AG04449 (cell line): ENCODE measurements at regions not wholly inside any gene's neighbourhood (a gene's known extent, or its start where the extent isn't known, plus 50 kb on each side); places are given as distances from the start of the nearest gene placed in this dataset.

ENCODE experiments used
- CTCF ChIA-PET: fragments of 350-600 bp; formaldehyde crosslinking; extraction: SDS; loops from one replicate; lab custom pipeline; 2021; ENCODE audit warnings: antibody characterized with exemption; lab: Yijun Ruan, JAX
- POLR2A ChIA-PET: fragments of 400-600, 350-600 bp; formaldehyde crosslinking; extraction: SDS; loops from one replicate; lab custom pipeline; 2020; ENCODE audit warnings: antibody characterized with exemption, inconsistent platforms; lab: Yijun Ruan, JAX
- DNase-seq: peaks from one replicate; pipeline ENCODE4 v3.0.0-alpha.2; 2010; ENCODE audit warnings: low read depth, low spot score
- H3K4me3 ChIP-seq: 2 replicates; pipeline ENCODE4 v1.5.1; 2011; ENCODE audit warnings: low read depth, mild to moderate bottlenecking, control low read depth, low read length
- CTCF ChIP-seq: IDR thresholded peaks from one replicate; pipeline ENCODE4 v1.5.1; 2011; ENCODE audit warnings: mild to moderate bottlenecking, moderate library complexity, low read length, control low read depth, inconsistent platforms; ENCODE audit not compliant: insufficient read depth; ENCODE audit errors: missing control alignments

- no peak overlapping the region for H3K4me3 ChIP-seq
- ChIA-PET CTCF (no interaction called here), POLR2A (no interaction called here)
- no peak for DNase-seq
- TF ChIP-seq CTCF = no peak
Observed at GRCh38 chr4:130110189-130110588, 1014.2 kb downstream of the C4orf33 start.

DNA sequence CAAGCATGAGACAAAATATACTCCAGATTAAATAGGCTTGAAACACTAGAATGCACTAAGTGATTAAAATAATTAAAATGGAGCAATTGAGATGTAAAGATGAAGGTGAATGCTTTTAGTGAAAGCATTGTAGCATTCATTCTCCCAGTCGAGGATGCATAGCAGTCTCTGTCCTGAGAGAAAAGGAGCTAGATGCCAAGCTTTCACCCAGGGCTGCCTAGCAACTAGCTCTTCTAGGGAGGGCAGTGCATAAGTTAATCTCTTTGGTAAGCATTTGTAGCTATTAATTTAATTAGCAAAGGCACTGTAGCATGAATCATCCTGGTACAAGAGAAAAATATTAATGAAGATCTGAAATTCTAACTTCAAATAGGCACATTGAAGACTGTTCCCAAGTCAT lies 1014.8 kb downstream of the C4orf33 start:
- DNase-seq = no peak
- ChIA-PET POLR2A (no interaction called here), CTCF (no interaction called here)
- no peak overlapping the region for H3K4me3 ChIP-seq
- no peak for TF ChIP-seq CTCF

GRCh38 chr4:130124066-130124465 lies 1028.1 kb downstream of the C4orf33 start:
- TF ChIP-seq CTCF = no peak
- ChIA-PET POLR2A (no interaction called here), CTCF (no interaction called here)
- no peak for DNase-seq
- H3K4me3 ChIP-seq = no peak overlapping the region

DNA sequence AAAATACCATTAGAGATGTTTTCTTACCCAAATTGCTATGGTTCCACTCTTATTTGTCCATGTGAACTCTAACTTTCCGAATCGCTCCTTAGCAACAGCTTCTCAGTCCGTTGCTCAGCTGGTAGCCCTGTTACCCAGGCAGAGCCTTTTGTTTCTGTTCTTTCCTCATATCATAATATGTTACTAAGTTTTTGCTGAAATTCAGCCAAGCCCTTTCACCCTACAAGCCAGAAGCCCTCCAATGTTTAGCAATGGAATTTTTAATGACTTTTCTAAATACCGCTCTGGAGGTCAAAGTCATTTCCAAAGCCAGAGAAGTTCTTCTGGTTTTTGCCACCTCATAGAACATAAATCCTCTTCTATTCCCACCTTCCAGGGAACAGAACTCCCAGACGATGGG lies 1029.5 kb downstream of the C4orf33 start:
- ChIA-PET POLR2A (no interaction called here), CTCF (no interaction called here)
- H3K4me3 ChIP-seq = no peak overlapping the region
- no peak for TF ChIP-seq CTCF
- no peak for DNase-seq

DNA sequence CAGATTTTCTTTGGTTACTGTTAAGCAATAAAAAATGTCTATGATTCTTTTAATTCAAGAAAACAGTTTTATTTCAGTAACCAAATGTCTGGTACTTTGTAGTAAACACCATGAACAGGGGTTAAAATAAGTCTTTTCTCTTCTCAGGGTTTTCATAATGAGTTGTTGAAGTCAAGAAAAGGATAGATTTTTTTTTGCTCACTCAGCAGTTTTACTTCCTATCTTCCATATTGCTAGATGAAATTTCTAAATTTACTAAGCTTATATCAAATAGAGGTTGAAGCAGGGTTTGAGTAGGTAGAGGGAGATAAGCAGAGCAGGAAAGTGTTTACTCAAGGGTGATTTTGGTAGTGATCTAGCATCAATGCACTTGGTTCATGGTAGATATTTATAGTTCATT lies 1031.3 kb downstream of the C4orf33 start:
- ChIA-PET POLR2A (no interaction called here), CTCF (no interaction called here)
- no peak for DNase-seq
- H3K4me3 ChIP-seq = no peak overlapping the region
- TF ChIP-seq CTCF = no peak

- no peak for TF ChIP-seq CTCF
- POLR2A ChIA-PET = no interaction called here
- CTCF ChIA-PET = no interaction called here
- DNase-seq = no peak
- no peak overlapping the region for H3K4me3 ChIP-seq
Observed at GRCh38 chr4:130131536-130131935, 1035.6 kb downstream of the C4orf33 start.
